ENCODE measurements at regions not wholly inside any gene's neighbourhood (a gene's known extent, or its start where the extent isn't known, plus 50 kb on each side); places are given as distances from the start of the nearest gene placed in this dataset.

- H4K20me1 ChIP-seq (ENCODE audit: insufficient read depth, poor library complexity, severe bottlenecking): no peaks in the 10 kb centered on the region
- H3K27me3 ChIP-seq: no peaks in the 10 kb centered on the region
- H3K9me3 ChIP-seq (ENCODE audit: low read depth): no peaks in the 10 kb centered on the region
- TF ChIP-seq, protein P1, sequence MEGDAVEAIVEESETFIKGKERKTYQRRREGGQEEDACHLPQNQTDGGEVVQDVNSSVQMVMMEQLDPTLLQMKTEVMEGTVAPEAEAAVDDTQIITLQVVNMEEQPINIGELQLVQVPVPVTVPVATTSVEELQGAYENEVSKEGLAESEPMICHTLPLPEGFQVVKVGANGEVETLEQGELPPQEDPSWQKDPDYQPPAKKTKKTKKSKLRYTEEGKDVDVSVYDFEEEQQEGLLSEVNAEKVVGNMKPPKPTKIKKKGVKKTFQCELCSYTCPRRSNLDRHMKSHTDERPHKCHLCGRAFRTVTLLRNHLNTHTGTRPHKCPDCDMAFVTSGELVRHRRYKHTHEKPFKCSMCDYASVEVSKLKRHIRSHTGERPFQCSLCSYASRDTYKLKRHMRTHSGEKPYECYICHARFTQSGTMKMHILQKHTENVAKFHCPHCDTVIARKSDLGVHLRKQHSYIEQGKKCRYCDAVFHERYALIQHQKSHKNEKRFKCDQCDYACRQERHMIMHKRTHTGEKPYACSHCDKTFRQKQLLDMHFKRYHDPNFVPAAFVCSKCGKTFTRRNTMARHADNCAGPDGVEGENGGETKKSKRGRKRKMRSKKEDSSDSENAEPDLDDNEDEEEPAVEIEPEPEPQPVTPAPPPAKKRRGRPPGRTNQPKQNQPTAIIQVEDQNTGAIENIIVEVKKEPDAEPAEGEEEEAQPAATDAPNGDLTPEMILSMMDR (IDR thresholded peaks at IDR 0.05; ENCODE audit: poor library complexity): no peak
- TF ChIP-seq EZH2phosphoT487 (IDR thresholded peaks at IDR 0.05; ENCODE audit: low read depth, severe bottlenecking, unreplicated experiment) (no peak), EZH2 (IDR thresholded peaks at IDR 0.05; ENCODE audit: borderline replicate concordance) (no peak)
- peaks cover 20% of the 10 kb centered on the region for H3K4me1 ChIP-seq (ENCODE audit: insufficient read depth)
- WGBS (ENCODE audit: low lambda C conversion rate, missing lambda C conversion rate): 88% methylated on average over 6 of the region's 6 CpGs
- no peak overlapping the region for H3K27ac ChIP-seq
- H3K4me3 ChIP-seq: no peak overlapping the region
- no peaks in the 10 kb centered on the region for H3K36me3 ChIP-seq (replicated peaks; ENCODE audit: insufficient read depth, low read depth)
- H2AFZ ChIP-seq: no peak overlapping the region
- no peaks in the 10 kb centered on the region for H3K9me2 ChIP-seq (replicated peaks; ENCODE audit: insufficient read depth)
- DNase-seq (ENCODE audit: low spot score): no peak
- no peaks in the 10 kb centered on the region for H3K79me2 ChIP-seq
- H3K4me2 ChIP-seq: no peak overlapping the region
Measured at GRCh38 chr5:111645303-111645838, 111.6 kb downstream of the NREP start.

DNA sequence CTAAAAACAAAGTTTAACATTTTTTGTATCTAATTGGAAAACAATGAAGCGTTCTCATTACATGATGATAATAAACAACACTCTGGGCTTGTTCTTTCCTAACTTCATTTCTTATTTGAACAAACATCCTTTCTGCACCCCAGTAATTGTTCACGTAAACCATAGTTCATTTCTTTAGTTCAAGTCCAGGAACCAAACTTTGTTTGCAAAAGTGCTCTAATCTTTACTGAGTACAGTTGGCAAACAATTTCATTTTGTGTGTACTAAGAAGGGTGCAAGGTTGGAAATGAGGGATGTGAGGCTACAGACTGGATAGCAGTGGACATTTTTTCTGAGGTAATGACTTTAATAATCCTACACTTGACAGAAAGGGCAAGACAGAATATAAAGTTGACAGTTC lies 113.5 kb downstream of the NREP start:
- no peak for DNase-seq (ENCODE audit: low spot score)
- TF ChIP-seq EZH2phosphoT487 (IDR thresholded peaks at IDR 0.05; ENCODE audit: low read depth, severe bottlenecking, unreplicated experiment) (no peak), EZH2 (IDR thresholded peaks at IDR 0.05; ENCODE audit: borderline replicate concordance) (no peak)
- TF ChIP-seq, protein P1 (IDR thresholded peaks at IDR 0.05; ENCODE audit: poor library complexity): no peak

DNA sequence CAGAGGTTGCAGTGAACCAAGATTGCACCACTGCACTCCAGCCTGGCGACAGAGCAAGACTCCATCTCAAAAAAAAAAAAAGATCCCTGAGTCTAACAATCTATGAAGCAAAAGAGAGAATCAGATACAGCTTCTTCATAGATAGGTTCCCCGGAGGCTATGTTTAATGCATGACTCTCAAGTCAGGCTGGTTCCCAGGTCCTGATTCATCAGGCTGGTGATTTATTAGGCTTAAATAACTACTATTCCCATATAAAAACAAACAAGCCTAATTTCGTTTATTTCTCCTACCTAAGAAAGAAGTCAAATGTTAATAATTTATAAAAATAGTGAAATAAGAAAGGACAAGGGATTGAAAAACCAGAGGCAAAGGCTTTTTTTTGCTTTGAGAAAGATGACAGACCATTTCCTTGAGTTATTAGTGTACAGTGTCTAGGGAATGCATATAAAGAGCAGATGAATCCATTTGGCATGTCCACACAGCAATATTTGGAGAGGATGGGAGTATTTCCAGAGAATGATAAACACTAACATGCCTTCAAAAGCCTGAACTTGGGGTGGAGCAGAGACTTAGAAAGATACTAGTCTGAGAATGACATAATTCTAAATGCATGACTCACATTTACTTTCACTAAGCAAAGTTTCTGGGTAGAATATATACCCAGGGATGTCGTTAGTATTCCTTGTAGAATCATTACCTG lies 115.3 kb downstream of the NREP start:
- Histone ChIP-seq H3K4me3 (no peak overlapping the region), H3K36me3 (replicated peaks; ENCODE audit: insufficient read depth, low read depth) (no peaks in the 10 kb centered on the region), H3K79me2 (no peaks in the 10 kb centered on the region), H3K4me2 (no peak overlapping the region), H3K9me3 (ENCODE audit: low read depth) (no peaks in the 10 kb centered on the region), H3K4me1 (ENCODE audit: insufficient read depth) (peaks cover 20% of the 10 kb centered on the region), H2AFZ (no peak overlapping the region), H3K27ac (peak overlapping the region; percentile 4), H3K9me2 (replicated peaks; ENCODE audit: insufficient read depth) (no peaks in the 10 kb centered on the region), H4K20me1 (ENCODE audit: insufficient read depth, poor library complexity, severe bottlenecking) (no peaks in the 10 kb centered on the region), H3K27me3 (no peaks in the 10 kb centered on the region)
- 54% methylated on average over 4 of the region's 4 CpGs for WGBS (ENCODE audit: low lambda C conversion rate, missing lambda C conversion rate)
- DNase-seq (ENCODE audit: low spot score): peak; percentile 15
- TF ChIP-seq EZH2phosphoT487 (IDR thresholded peaks at IDR 0.05; ENCODE audit: low read depth, severe bottlenecking, unreplicated experiment) (no peak), EZH2 (IDR thresholded peaks at IDR 0.05; ENCODE audit: borderline replicate concordance) (no peak)
- TF ChIP-seq, protein P1 (IDR thresholded peaks at IDR 0.05; ENCODE audit: poor library complexity): no peak

More for the DNA sequence above, 113.5 kb downstream of the NREP start:
- no peak overlapping the region for H3K27ac ChIP-seq
- no peaks in the 10 kb centered on the region for H3K9me3 ChIP-seq (ENCODE audit: low read depth)
- 54% methylated on average over 2 of the region's 2 CpGs for WGBS (ENCODE audit: low lambda C conversion rate, missing lambda C conversion rate)
- no peaks in the 10 kb centered on the region for H3K27me3 ChIP-seq
- H3K9me2 ChIP-seq (replicated peaks; ENCODE audit: insufficient read depth): no peaks in the 10 kb centered on the region
- no peaks in the 10 kb centered on the region for H3K36me3 ChIP-seq (replicated peaks; ENCODE audit: insufficient read depth, low read depth)
- peaks cover 20% of the 10 kb centered on the region for H3K4me1 ChIP-seq (ENCODE audit: insufficient read depth)
- H3K79me2 ChIP-seq: no peaks in the 10 kb centered on the region
- no peaks in the 10 kb centered on the region for H4K20me1 ChIP-seq (ENCODE audit: insufficient read depth, poor library complexity, severe bottlenecking)
- H2AFZ ChIP-seq: no peak overlapping the region
- no peak overlapping the region for H3K4me2 ChIP-seq
- H3K4me3 ChIP-seq: no peak overlapping the region

All from hepatocyte (in vitro differentiated cells).